Breast epithelium (tissue), 4 donors: ENCODE measurements at regions not wholly inside any gene's neighbourhood (a gene's known extent, or its start where the extent isn't known, plus 50 kb on each side); places are given as distances from the start of the nearest gene placed in this dataset.

ENCODE experiments used
- DNase-seq, 2 donors: peaks; one replicate each; pipeline ENCODE4 v3.0.0-alpha.2; 2019; ENCODE audit warnings: low spot score in 2 of 2
- H3K27ac ChIP-seq, 2 donors: fragments of 200-600 bp; sonication (generic) in 1 of 2; one replicate each; pipeline ENCODE4 v1.5.1; 2016 to 2019; ENCODE audit warnings: mild to moderate bottlenecking in 1 of 2
- H3K27me3 ChIP-seq, 2 donors: fragments of 200-600 bp; sonication (generic) in 1 of 2; one replicate each; pipeline versions ENCODE4 v1.5.1 to v1.6.0; 2017 to 2019; ENCODE audit warnings: control low read depth in 1 of 2, mild to moderate bottlenecking in 1 of 2
- H3K36me3 ChIP-seq: fragments of 200-600 bp; one replicate; pipeline ENCODE4 v1.5.1; 2019
- H3K4me1 ChIP-seq, 2 donors: fragments of 200-600 bp; sonication (generic); one replicate each; pipeline ENCODE4 v1.5.1; 2016 to 2019; ENCODE audit warnings: control low read depth in 1 of 2
- H3K4me3 ChIP-seq, 3 donors: fragments of 200-600 bp; sonication (generic); 1 replicate in 2 of 3; 2 replicates in 1 of 3; pipeline ENCODE4 v1.5.1; 2016 to 2019; ENCODE audit warnings: mild to moderate bottlenecking in 3 of 3, moderate library complexity in 2 of 3
- H3K9me3 ChIP-seq, 2 donors: fragments of 200-600 bp; sonication (generic) in 1 of 2; one replicate each; pipeline ENCODE4 v1.5.1; 2016 to 2019; ENCODE audit warnings: control low read depth in 1 of 2
- CTCF ChIP-seq, 3 donors: fragments of 450-650 bp; IDR thresholded peaks; one replicate each; pipeline ENCODE4 v1.5.1; 2016 to 2017; ENCODE audit warnings: antibody characterized with exemption in 3 of 3, mild to moderate bottlenecking in 3 of 3, moderate library complexity in 3 of 3
- POLR2A ChIP-seq: fragments of 450-650 bp; IDR thresholded peaks from one replicate; pipeline ENCODE4 v1.6.1; 2016; ENCODE audit warnings: antibody characterized with exemption, mild to moderate bottlenecking, moderate library complexity
- POLR2AphosphoS5 ChIP-seq, 3 donors: sonication (generic); formaldehyde crosslinking; IDR thresholded peaks; one replicate each; pipeline ENCODE4 v1.6.1; 2017; ENCODE audit warnings: antibody characterized with exemption in 3 of 3
- intact Hi-C: fragments of 100-400 bp; cut with DNase I; formaldehyde crosslinking; loops from one replicate; pipeline ENCODE4 v1.15.1; 2023; ENCODE audit warnings: low total_unique reads

GRCh38 chr4:186935901-186936300 is 212.2 kb upstream of the FAT1 start:
- no peaks in the 10 kb centered on the region for H3K36me3 ChIP-seq
- no peak overlapping the region for H3K4me3 ChIP-seq
- no peaks in the 10 kb centered on the region for H3K27me3 ChIP-seq
- peak overlapping the region in 1 of 2 donors; percentile 59 for H3K27ac ChIP-seq
- intact Hi-C loops, result no loop called here
- H3K9me3 ChIP-seq, result no peaks in the 10 kb centered on the region
- TF ChIP-seq POLR2A (no peak), CTCF (IDR thresholded peaks at IDR 0.05) (no peak), POLR2AphosphoS5 (IDR thresholded peaks at IDR 0.05) (no peak)
- DNase-seq, result peak in 1 of 2 donors; percentile 48
- H3K4me1 ChIP-seq, result no peaks in the 10 kb centered on the region

- no peaks in the 10 kb centered on the region for H3K27me3 ChIP-seq
- intact Hi-C loops, result no loop called here
- H3K4me1 ChIP-seq, result no peaks in the 10 kb centered on the region
- H3K4me3 ChIP-seq, result no peak overlapping the region
- peak overlapping the region in 1 of 2 donors; percentile 74 for H3K27ac ChIP-seq
- no peak for DNase-seq
- H3K9me3 ChIP-seq, result no peaks in the 10 kb centered on the region
- no peak for TF ChIP-seq POLR2AphosphoS5 (IDR thresholded peaks at IDR 0.05)
- peak in 1 of 3 donors; percentile 37 for TF ChIP-seq CTCF (IDR thresholded peaks at IDR 0.05)
- H3K36me3 ChIP-seq, result no peaks in the 10 kb centered on the region
These were observed 213.1 kb upstream of the FAT1 start for GRCh38 chr4:186936496-186937375.

GRCh38 chr4:186939226-186939625 is 215.6 kb upstream of the FAT1 start:
- H3K9me3 ChIP-seq, result no peaks in the 10 kb centered on the region
- intact Hi-C loops, result no loop called here

DNA sequence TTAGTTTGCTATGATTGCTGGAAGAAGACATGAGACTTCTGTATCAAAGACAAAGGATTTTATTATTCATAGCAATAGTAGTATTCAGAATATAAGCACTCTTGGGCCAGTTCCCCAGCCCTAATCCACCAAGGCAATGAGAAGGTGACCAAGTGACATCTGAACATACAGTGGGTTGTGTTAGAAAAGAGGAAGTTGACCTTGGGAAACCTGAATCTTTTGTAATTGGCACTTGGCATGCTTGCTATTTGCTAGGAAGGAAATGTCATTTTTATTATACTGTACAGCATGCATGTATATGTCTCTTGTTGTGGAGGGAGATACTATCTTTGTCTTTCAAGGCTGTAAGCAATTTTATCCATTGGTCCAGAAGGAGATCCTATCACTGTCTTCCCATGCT is 216.1 kb upstream of the FAT1 start:
- intact Hi-C loops, result no loop called here
- Histone ChIP-seq H3K9me3 (no peaks in the 10 kb centered on the region), H3K4me1 (no peaks in the 10 kb centered on the region), H3K4me3 (no peak overlapping the region), H3K27me3 (no peaks in the 10 kb centered on the region), H3K27ac (no peak overlapping the region), H3K36me3 (no peaks in the 10 kb centered on the region)
- no peak for DNase-seq
- TF ChIP-seq POLR2AphosphoS5 (IDR thresholded peaks at IDR 0.05) (no peak), CTCF (IDR thresholded peaks at IDR 0.05) (no peak), POLR2A (no peak)

More at GRCh38 chr4:186939226-186939625, 215.6 kb upstream of the FAT1 start:
- Histone ChIP-seq H3K4me3 (no peak overlapping the region), H3K27me3 (no peaks in the 10 kb centered on the region), H3K36me3 (no peaks in the 10 kb centered on the region), H3K27ac (no peak overlapping the region), H3K4me1 (no peaks in the 10 kb centered on the region)
- TF ChIP-seq CTCF (IDR thresholded peaks at IDR 0.05), result no peak
- TF ChIP-seq POLR2A, result no peak
- no peak for TF ChIP-seq POLR2AphosphoS5 (IDR thresholded peaks at IDR 0.05)
- no peak for DNase-seq

DNA sequence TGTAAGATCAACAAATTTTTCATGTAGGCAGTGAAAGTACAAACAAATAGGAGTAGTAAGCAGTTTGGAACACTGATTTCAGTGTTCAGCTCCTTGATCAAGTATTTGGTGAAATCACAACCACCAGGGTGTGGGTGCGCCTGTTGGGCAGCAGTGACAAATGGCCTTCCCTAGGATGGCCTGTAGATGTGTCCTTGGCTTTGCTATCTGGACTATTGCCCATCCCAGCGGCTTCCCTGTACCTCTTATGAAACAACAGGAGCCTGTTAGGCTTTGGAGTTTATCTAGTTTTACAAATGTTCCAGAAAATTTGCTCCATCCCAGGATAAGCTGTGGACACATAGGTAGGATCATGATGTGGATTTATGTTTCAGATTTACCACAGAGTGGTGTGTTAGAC is 216.8 kb upstream of the FAT1 start:
- DNase-seq, result no peak
- Histone ChIP-seq H3K27me3 (no peaks in the 10 kb centered on the region), H3K36me3 (no peaks in the 10 kb centered on the region), H3K27ac (no peak overlapping the region), H3K4me3 (no peak overlapping the region), H3K4me1 (no peaks in the 10 kb centered on the region), H3K9me3 (no peaks in the 10 kb centered on the region)
- TF ChIP-seq CTCF (IDR thresholded peaks at IDR 0.05) (no peak), POLR2A (no peak), POLR2AphosphoS5 (IDR thresholded peaks at IDR 0.05) (no peak)
- intact Hi-C loops, result no loop called here
